Hepatocyte (in vitro differentiated cells): ENCODE measurements at regions not wholly inside any gene's neighbourhood (a gene's known extent, or its start where the extent isn't known, plus 50 kb on each side); places are given as distances from the start of the nearest gene placed in this dataset.
"Not testable (repeated sequence)": the region's sequence is repeated elsewhere in the genome, so short reads cannot be mapped to it uniquely, and the experiment has no call there.

Experiments used
- EZH2 ChIP-seq: fragments of 200-600 bp; sonication (generic); IDR thresholded peaks from 2 replicates; pipeline ENCODE4 v1.6.1; 2016; ENCODE audit warnings: antibody characterized with exemption, mild to moderate bottlenecking, borderline replicate concordance
- EZH2phosphoT487 ChIP-seq: fragments of 200-600 bp; sonication (generic); IDR thresholded peaks from one replicate; pipeline ENCODE4 v1.6.1; 2018; ENCODE audit warnings: antibody characterized with exemption, mild to moderate bottlenecking, low read depth, moderate library complexity; ENCODE audit not compliant: unreplicated experiment, severe bottlenecking
- TF ChIP-seq, protein P1 (sequence below): fragments of 200-600 bp; sonication (generic); IDR thresholded peaks from 2 replicates; pipeline ENCODE4 v1.5.1; 2016; ENCODE audit warnings: antibody characterized with exemption, mild to moderate bottlenecking; ENCODE audit not compliant: poor library complexity

DNA sequence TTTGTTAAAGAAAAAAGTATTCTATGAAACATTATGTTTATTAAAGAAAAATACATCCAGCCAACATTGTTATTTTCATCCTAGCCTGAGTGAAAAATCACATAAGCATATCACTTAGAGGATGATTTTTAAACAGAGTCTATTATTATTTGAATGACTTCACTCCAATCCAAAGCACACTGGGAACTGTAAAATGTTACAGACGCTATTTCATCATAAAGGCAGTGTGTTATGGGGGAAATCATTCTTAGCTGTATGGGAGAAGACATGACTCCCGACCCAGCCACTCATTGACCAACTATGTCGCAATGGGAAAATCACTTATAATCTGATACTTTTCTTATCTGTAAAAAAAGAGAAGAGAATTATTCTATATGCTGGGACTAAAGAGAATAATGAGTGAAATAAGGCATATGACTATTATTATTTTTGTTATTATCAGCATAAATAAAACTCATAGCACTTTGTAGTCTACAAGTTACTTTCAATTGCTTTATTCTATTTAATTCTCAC is 180.6 kb upstream of the POMZP3 start:
- TF ChIP-seq, protein P1, sequence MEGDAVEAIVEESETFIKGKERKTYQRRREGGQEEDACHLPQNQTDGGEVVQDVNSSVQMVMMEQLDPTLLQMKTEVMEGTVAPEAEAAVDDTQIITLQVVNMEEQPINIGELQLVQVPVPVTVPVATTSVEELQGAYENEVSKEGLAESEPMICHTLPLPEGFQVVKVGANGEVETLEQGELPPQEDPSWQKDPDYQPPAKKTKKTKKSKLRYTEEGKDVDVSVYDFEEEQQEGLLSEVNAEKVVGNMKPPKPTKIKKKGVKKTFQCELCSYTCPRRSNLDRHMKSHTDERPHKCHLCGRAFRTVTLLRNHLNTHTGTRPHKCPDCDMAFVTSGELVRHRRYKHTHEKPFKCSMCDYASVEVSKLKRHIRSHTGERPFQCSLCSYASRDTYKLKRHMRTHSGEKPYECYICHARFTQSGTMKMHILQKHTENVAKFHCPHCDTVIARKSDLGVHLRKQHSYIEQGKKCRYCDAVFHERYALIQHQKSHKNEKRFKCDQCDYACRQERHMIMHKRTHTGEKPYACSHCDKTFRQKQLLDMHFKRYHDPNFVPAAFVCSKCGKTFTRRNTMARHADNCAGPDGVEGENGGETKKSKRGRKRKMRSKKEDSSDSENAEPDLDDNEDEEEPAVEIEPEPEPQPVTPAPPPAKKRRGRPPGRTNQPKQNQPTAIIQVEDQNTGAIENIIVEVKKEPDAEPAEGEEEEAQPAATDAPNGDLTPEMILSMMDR: not testable (repeated sequence)
- not testable (repeated sequence) for TF ChIP-seq EZH2phosphoT487, EZH2
